Gastrocnemius medialis (tissue), 4 donors: ENCODE measurements at regions not wholly inside any gene's neighbourhood (a gene's known extent, or its start where the extent isn't known, plus 50 kb on each side); places are given as distances from the start of the nearest gene placed in this dataset.

Source experiments
- ATAC-seq, 2 donors: fragments of 150-250 bp; one replicate each; pipeline ENCODE4 v1.9.1; 2016
- DNase-seq, 2 donors: peaks; one replicate each; pipeline ENCODE4 v3.0.0-alpha.2; 2019
- H3K27ac ChIP-seq, 4 donors: fragments of 200-600 bp; sonication (generic); 1 replicate in 1 of 4; 2 replicates in 3 of 4; pipeline ENCODE4 v1.5.1; 2016 to 2018; ENCODE audit warnings: mild to moderate bottlenecking in 2 of 4, moderate library complexity in 1 of 4
- H3K27me3 ChIP-seq, 3 donors: fragments of 200-600 bp; sonication (generic) in 2 of 3; 1 replicate in 1 of 3; 2 replicates in 2 of 3; pipeline versions ENCODE4 v1.5.1 to v1.6.0; 2016 to 2019; ENCODE audit warnings: mild to moderate bottlenecking in 1 of 3, moderate library complexity in 1 of 3
- H3K36me3 ChIP-seq, 2 donors: fragments of 200-600 bp; sonication (generic) in 1 of 2; one replicate each; pipeline ENCODE4 v1.5.1; 2017 to 2018
- H3K4me1 ChIP-seq, 2 donors: fragments of 200-600 bp; sonication (generic) in 1 of 2; one replicate each; pipeline ENCODE4 v1.5.1; 2016 to 2017; ENCODE audit warnings: mild to moderate bottlenecking in 2 of 2
- H3K4me3 ChIP-seq, 4 donors: fragments of 200-600 bp; sonication (generic) in 3 of 4; 1 replicate in 1 of 4; 2 replicates in 3 of 4; pipeline ENCODE4 v1.5.1; 2016 to 2019; ENCODE audit warnings: mild to moderate bottlenecking in 2 of 4
- H3K9me3 ChIP-seq, 3 donors: fragments of 200-600 bp; sonication (generic) in 2 of 3; 1 replicate in 1 of 3; 2 replicates in 2 of 3; pipeline ENCODE4 v1.5.1; 2016 to 2019
- CTCF ChIP-seq, 5 experiments: fragments of 450-650 bp in 3 of 5; fragments of 200-600 bp in 2 of 5; sonication (generic) in 2 of 5; IDR thresholded peaks in 4 of 5; conservative IDR thresholded peaks in 1 of 5; 1 replicate in 4 of 5; 2 replicates in 1 of 5; pipeline ENCODE4 v1.5.1; 2016 to 2019; ENCODE audit warnings: antibody characterized with exemption in 5 of 5, mild to moderate bottlenecking in 3 of 5, moderate library complexity in 3 of 5
- POLR2A ChIP-seq, 2 donors: fragments of 450-650 bp; IDR thresholded peaks; one replicate each; pipeline ENCODE4 v1.6.1; 2017; ENCODE audit warnings: antibody characterized with exemption in 2 of 2, mild to moderate bottlenecking in 2 of 2, moderate library complexity in 2 of 2
- in situ Hi-C, 4 donors: fragments of 200-750 bp; cut with MboI; loops; one replicate each; pipeline versions ENCODE4 v1.15.0 to v1.8.0; 2017; ENCODE audit warnings: low sequenced_read_pairs in 4 of 4
- intact Hi-C: fragments of 100-400 bp; cut with DNase I; formaldehyde crosslinking; loops from one replicate; pipeline ENCODE4 v1.15.1; 2023; ENCODE audit warnings: low total_unique reads

GRCh38 chr11:119885861-119886567, 157.0 kb upstream of the NECTIN1 start:
- ATAC-seq (no peak), DNase-seq (no peak)
- TF ChIP-seq CTCF (IDR thresholded peaks at IDR 0.05 in 4 of 5, conservative IDR thresholded peaks at IDR 0.05 in 1 of 5) = no peak
- TF ChIP-seq POLR2A (IDR thresholded peaks at IDR 0.05) = no peak
- no peak overlapping the region for H3K4me3 ChIP-seq
- H3K36me3 ChIP-seq = no peaks in the 10 kb centered on the region
- peaks cover 6 to 11% (median 10%) of the 10 kb centered on the region in 3 donors for H3K27me3 ChIP-seq
- H3K9me3 ChIP-seq = no peaks in the 10 kb centered on the region
- in situ Hi-C loops = no loop called here
- intact Hi-C loops = no loop called here
- no peaks in the 10 kb centered on the region for H3K4me1 ChIP-seq
- no peak overlapping the region for H3K27ac ChIP-seq

- Histone ChIP-seq H3K4me3 (no peak overlapping the region), H3K9me3 (no peaks in the 10 kb centered on the region), H3K4me1 (no peaks in the 10 kb centered on the region), H3K27ac (no peak overlapping the region), H3K36me3 (no peaks in the 10 kb centered on the region), H3K27me3 (peaks cover 2 to 10% (median 7%) of the 10 kb centered on the region in 3 donors)
- intact Hi-C loops = no loop called here
- ATAC-seq = no peak
- TF ChIP-seq POLR2A (IDR thresholded peaks at IDR 0.05) = no peak
- TF ChIP-seq CTCF (IDR thresholded peaks at IDR 0.05 in 4 of 5, conservative IDR thresholded peaks at IDR 0.05 in 1 of 5) = no peak
- no peak for DNase-seq
- in situ Hi-C loops = no loop called here
Observed at GRCh38 chr11:119885067-119885466, 156.1 kb upstream of the NECTIN1 start.

GRCh38 chr11:119882316-119882715, 153.3 kb upstream of the NECTIN1 start:
- Histone ChIP-seq H3K9me3 (no peaks in the 10 kb centered on the region), H3K27me3 (no peaks in the 10 kb centered on the region), H3K36me3 (no peaks in the 10 kb centered on the region), H3K4me1 (no peaks in the 10 kb centered on the region), H3K4me3 (no peak overlapping the region), H3K27ac (no peak overlapping the region)
- ATAC-seq (no peak), DNase-seq (no peak)
- no peak for TF ChIP-seq CTCF (IDR thresholded peaks at IDR 0.05 in 4 of 5, conservative IDR thresholded peaks at IDR 0.05 in 1 of 5)
- intact Hi-C loops = no loop called here
- in situ Hi-C loops = no loop called here

- DNase-seq (no peak), ATAC-seq (no peak)
- H3K27ac ChIP-seq = no peak overlapping the region
- no peaks in the 10 kb centered on the region for H3K9me3 ChIP-seq
- no peaks in the 10 kb centered on the region for H3K27me3 ChIP-seq
- in situ Hi-C loops (no loop called here), intact Hi-C loops (no loop called here)
- H3K4me3 ChIP-seq = no peak overlapping the region
- H3K4me1 ChIP-seq = no peaks in the 10 kb centered on the region
- no peak for TF ChIP-seq CTCF (IDR thresholded peaks at IDR 0.05 in 4 of 5, conservative IDR thresholded peaks at IDR 0.05 in 1 of 5)
- no peak for TF ChIP-seq POLR2A (IDR thresholded peaks at IDR 0.05)
- H3K36me3 ChIP-seq = no peaks in the 10 kb centered on the region
Observed at GRCh38 chr11:119880873-119881272, 151.9 kb upstream of the NECTIN1 start.

- H3K27me3 ChIP-seq = no peaks in the 10 kb centered on the region
- no peaks in the 10 kb centered on the region for H3K9me3 ChIP-seq
- H3K36me3 ChIP-seq = no peaks in the 10 kb centered on the region
- H3K27ac ChIP-seq = no peak overlapping the region
- no peak for TF ChIP-seq CTCF (IDR thresholded peaks at IDR 0.05 in 4 of 5, conservative IDR thresholded peaks at IDR 0.05 in 1 of 5)
- no peak for TF ChIP-seq POLR2A (IDR thresholded peaks at IDR 0.05)
- intact Hi-C loops = no loop called here
- in situ Hi-C loops = no loop called here
- H3K4me1 ChIP-seq = no peaks in the 10 kb centered on the region
- no peak overlapping the region for H3K4me3 ChIP-seq
- DNase-seq (no peak), ATAC-seq (no peak)
Observed at GRCh38 chr11:119880143-119880542, 151.1 kb upstream of the NECTIN1 start.
